ENCODE measurements at regions not wholly inside any gene's neighbourhood (a gene's known extent, or its start where the extent isn't known, plus 50 kb on each side); places are given as distances from the start of the nearest gene placed in this dataset.

DNA sequence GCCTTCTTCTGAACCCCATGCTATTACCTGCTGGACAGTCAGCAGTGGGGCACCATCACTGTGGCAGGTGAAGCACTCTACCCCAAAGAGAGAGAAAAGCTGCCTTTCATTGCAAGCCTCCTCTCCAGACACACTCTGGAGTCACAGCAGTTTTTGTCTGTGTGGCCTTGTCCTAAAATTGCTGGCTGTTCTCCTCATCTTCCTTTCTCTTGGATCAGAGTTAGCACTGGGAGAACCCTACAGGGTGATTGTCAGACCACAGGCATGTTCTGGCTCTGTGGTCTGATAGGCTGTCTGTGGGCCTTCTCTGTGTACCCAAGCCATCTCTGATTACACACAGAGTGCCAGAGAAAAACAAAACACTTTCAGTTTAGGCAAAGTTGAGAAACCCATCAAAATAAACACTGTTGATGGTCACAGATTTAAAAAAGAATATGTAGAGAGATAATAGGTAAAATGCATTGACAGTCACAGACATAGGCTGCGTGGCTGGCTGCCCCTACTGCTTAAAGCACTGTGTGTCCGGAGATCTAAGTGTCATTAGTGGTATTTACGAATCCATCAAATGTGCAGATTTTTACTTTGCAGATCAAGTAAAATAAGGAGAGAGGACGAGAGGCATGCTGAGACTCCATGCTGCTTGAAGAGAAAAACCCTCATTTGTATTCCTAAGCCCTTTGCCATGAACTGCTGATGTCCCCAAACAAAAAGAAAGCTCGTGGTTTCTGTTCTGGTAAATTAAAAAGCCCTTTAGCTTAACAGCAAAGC is 689.9 kb downstream of the TUSC7 start:
- TF ChIP-seq, protein P1, sequence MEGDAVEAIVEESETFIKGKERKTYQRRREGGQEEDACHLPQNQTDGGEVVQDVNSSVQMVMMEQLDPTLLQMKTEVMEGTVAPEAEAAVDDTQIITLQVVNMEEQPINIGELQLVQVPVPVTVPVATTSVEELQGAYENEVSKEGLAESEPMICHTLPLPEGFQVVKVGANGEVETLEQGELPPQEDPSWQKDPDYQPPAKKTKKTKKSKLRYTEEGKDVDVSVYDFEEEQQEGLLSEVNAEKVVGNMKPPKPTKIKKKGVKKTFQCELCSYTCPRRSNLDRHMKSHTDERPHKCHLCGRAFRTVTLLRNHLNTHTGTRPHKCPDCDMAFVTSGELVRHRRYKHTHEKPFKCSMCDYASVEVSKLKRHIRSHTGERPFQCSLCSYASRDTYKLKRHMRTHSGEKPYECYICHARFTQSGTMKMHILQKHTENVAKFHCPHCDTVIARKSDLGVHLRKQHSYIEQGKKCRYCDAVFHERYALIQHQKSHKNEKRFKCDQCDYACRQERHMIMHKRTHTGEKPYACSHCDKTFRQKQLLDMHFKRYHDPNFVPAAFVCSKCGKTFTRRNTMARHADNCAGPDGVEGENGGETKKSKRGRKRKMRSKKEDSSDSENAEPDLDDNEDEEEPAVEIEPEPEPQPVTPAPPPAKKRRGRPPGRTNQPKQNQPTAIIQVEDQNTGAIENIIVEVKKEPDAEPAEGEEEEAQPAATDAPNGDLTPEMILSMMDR (IDR thresholded peaks at IDR 0.05 in 8 of 11, conservative IDR thresholded peaks at IDR 0.05 in 3 of 11): no peak
- TF ChIP-seq POLR2A (IDR thresholded peaks at IDR 0.05) (no peak), POLR2AphosphoS5 (IDR thresholded peaks at IDR 0.05) (no peak)

Measured in spleen (tissue), 7 donors.